Nephron progenitor cell (in vitro differentiated cells): ENCODE measurements at regions not wholly inside any gene's neighbourhood (a gene's known extent, or its start where the extent isn't known, plus 50 kb on each side); places are given as distances from the start of the nearest gene placed in this dataset.

Experiments used
- DNase-seq: peaks from one replicate; pipeline ENCODE4 v3.0.0; 2021
- H3K27ac Mint-ChIP-seq: 2 replicates; pipeline ENCODE4 v1.8.0; 2021; ENCODE audit warnings: mild to moderate bottlenecking, moderate library complexity, mixed read lengths
- H3K27me3 Mint-ChIP-seq: 2 replicates; pipeline ENCODE4 v1.8.0; 2021; ENCODE audit warnings: mild to moderate bottlenecking, low read depth, mixed read lengths; ENCODE audit not compliant: poor library complexity
- H3K36me3 Mint-ChIP-seq: 2 replicates; pipeline ENCODE4 v1.8.0; 2021; ENCODE audit warnings: low read depth, mixed read lengths
- H3K4me1 Mint-ChIP-seq: 2 replicates; pipeline ENCODE4 v1.8.0; 2021; ENCODE audit warnings: mixed read lengths
- H3K4me3 Mint-ChIP-seq: 2 replicates; pipeline ENCODE4 v1.8.0; 2021; ENCODE audit warnings: mild to moderate bottlenecking, moderate library complexity, mixed read lengths
- H3K9me3 Mint-ChIP-seq: 2 replicates; pipeline ENCODE4 v1.8.0; 2021; ENCODE audit warnings: mild to moderate bottlenecking, moderate library complexity, mixed read lengths
- CTCF ChIP-seq: fragments of 200-600 bp; sonication (generic); IDR thresholded peaks from 2 replicates; pipeline ENCODE4 v1.5.0; 2021; ENCODE audit warnings: antibody characterized with exemption

- no peak overlapping the region for H3K27ac Mint-ChIP-seq
These were observed 189.3 kb upstream of the C16orf82 start for GRCh38 chr16:26877421-26877820.

GRCh38 chr16:26885674-26886073, 181.1 kb upstream of the C16orf82 start:
- no peaks in the 10 kb centered on the region for H3K36me3 Mint-ChIP-seq
- DNase-seq: no peak
- H3K27me3 Mint-ChIP-seq: peaks cover 20% of the 10 kb centered on the region
- no peak for TF ChIP-seq CTCF
- no peak overlapping the region for H3K4me3 Mint-ChIP-seq
- no peaks in the 10 kb centered on the region for H3K4me1 Mint-ChIP-seq
- peaks cover 12% of the 10 kb centered on the region for H3K9me3 Mint-ChIP-seq
- H3K27ac Mint-ChIP-seq: no peak overlapping the region

More at GRCh38 chr16:26877421-26877820, 189.3 kb upstream of the C16orf82 start:
- peaks cover 23% of the 10 kb centered on the region for H3K9me3 Mint-ChIP-seq
- no peak overlapping the region for H3K4me3 Mint-ChIP-seq
- H3K4me1 Mint-ChIP-seq: no peaks in the 10 kb centered on the region
- H3K36me3 Mint-ChIP-seq: no peaks in the 10 kb centered on the region
- TF ChIP-seq CTCF: no peak
- DNase-seq: no peak
- peaks cover 19% of the 10 kb centered on the region for H3K27me3 Mint-ChIP-seq

- Mint-ChIP-seq H3K36me3 (no peaks in the 10 kb centered on the region), H3K4me1 (no peaks in the 10 kb centered on the region), H3K4me3 (no peak overlapping the region), H3K27ac (no peak overlapping the region), H3K9me3 (peaks cover 2% of the 10 kb centered on the region), H3K27me3 (peaks cover 14% of the 10 kb centered on the region)
- no peak for DNase-seq
- no peak for TF ChIP-seq CTCF
These were observed 177.0 kb upstream of the C16orf82 start for GRCh38 chr16:26889740-26890139.

- Mint-ChIP-seq H3K4me1 (no peaks in the 10 kb centered on the region), H3K27me3 (peaks cover 9% of the 10 kb centered on the region), H3K4me3 (no peak overlapping the region), H3K27ac (no peak overlapping the region), H3K36me3 (no peaks in the 10 kb centered on the region), H3K9me3 (no peaks in the 10 kb centered on the region)
- no peak for DNase-seq
- no peak for TF ChIP-seq CTCF
These were observed 168.5 kb upstream of the C16orf82 start for GRCh38 chr16:26898200-26898599.

- H3K9me3 Mint-ChIP-seq: no peaks in the 10 kb centered on the region
- no peak overlapping the region for H3K4me3 Mint-ChIP-seq
- H3K27me3 Mint-ChIP-seq: peaks cover 23% of the 10 kb centered on the region
- no peaks in the 10 kb centered on the region for H3K4me1 Mint-ChIP-seq
- H3K36me3 Mint-ChIP-seq: no peaks in the 10 kb centered on the region
- no peak for TF ChIP-seq CTCF
- DNase-seq: no peak
- no peak overlapping the region for H3K27ac Mint-ChIP-seq
These were observed 165.4 kb upstream of the C16orf82 start for GRCh38 chr16:26901196-26901861.

GRCh38 chr16:26901983-26902382, 164.7 kb upstream of the C16orf82 start:
- H3K36me3 Mint-ChIP-seq: no peaks in the 10 kb centered on the region
- no peaks in the 10 kb centered on the region for H3K4me1 Mint-ChIP-seq
- H3K27ac Mint-ChIP-seq: no peak overlapping the region
- peaks cover 30% of the 10 kb centered on the region for H3K27me3 Mint-ChIP-seq
- no peak overlapping the region for H3K4me3 Mint-ChIP-seq
- H3K9me3 Mint-ChIP-seq: no peaks in the 10 kb centered on the region
- TF ChIP-seq CTCF: no peak
- no peak for DNase-seq
